ENCODE measurements at regions not wholly inside any gene's neighbourhood (a gene's known extent, or its start where the extent isn't known, plus 50 kb on each side); places are given as distances from the start of the nearest gene placed in this dataset.

GRCh38 chr4:63302078-63302477, 1107.2 kb downstream of the TECRL start:
- H3K4me1 ChIP-seq (ENCODE audit: control insufficient read depth, extremely low read depth, insufficient read depth, low read length): no peaks in the 10 kb centered on the region
- no peaks in the 10 kb centered on the region for H3K27me3 ChIP-seq (ENCODE audit: control insufficient read depth, extremely low read depth, insufficient read depth, low read length)
- DNase-seq (ENCODE audit: low read depth, low spot score) (no peak), FAIRE-seq (no peak)
- no peak overlapping the region for H3K4me2 ChIP-seq (ENCODE audit: control insufficient read depth, extremely low read depth, insufficient read depth, low read depth, low read length)
- no peak overlapping the region for H3K27ac ChIP-seq (ENCODE audit: control insufficient read depth, insufficient read depth, low read length)
- TF ChIP-seq CTCF (optimal IDR thresholded peaks at IDR 0.05 in 1 of 3, IDR thresholded peaks at IDR 0.05 in 1 of 3, conservative IDR thresholded peaks at IDR 0.05 in 1 of 3; ENCODE audit: extremely low read depth in 1 of 3, insufficient read depth in 2 of 3, low read length in 3 of 3): no peak
- no peak for TF ChIP-seq EZH2 (IDR thresholded peaks at IDR 0.05; ENCODE audit: low read length)
- H3K9ac ChIP-seq (ENCODE audit: control insufficient read depth, extremely low read depth, insufficient read depth, low read length): no peak overlapping the region
- dilution Hi-C loops (cut with MboI; ENCODE audit: extremely low pct_ligation_motif_present, low sequenced_read_pairs): no loop called here
- no peak overlapping the region for H3K4me3 ChIP-seq (ENCODE audit: control insufficient read depth in 2 of 3, extremely low read depth in 1 of 3, insufficient read depth in 2 of 3, low read depth in 1 of 3, low read length in 3 of 3)
- no peaks in the 10 kb centered on the region for H3K9me3 ChIP-seq (ENCODE audit: control insufficient read depth, low read depth, low read length)
- H4K20me1 ChIP-seq (ENCODE audit: control insufficient read depth, extremely low read depth, insufficient read depth, low read length): no peaks in the 10 kb centered on the region
- H2AFZ ChIP-seq (ENCODE audit: control insufficient read depth, low read length): no peak overlapping the region
- no peaks in the 10 kb centered on the region for H3K79me2 ChIP-seq (ENCODE audit: control insufficient read depth, insufficient read depth, low read length)
- no peaks in the 10 kb centered on the region for H3K36me3 ChIP-seq (ENCODE audit: control insufficient read depth in 2 of 2, extremely low read depth in 1 of 2, insufficient read depth in 2 of 2, low read length in 2 of 2)
- H3K9me1 ChIP-seq (ENCODE audit: control insufficient read depth, extremely low read depth, insufficient read depth, low read length): no peaks in the 10 kb centered on the region

- H3K4me3 ChIP-seq (ENCODE audit: control insufficient read depth in 2 of 3, extremely low read depth in 1 of 3, insufficient read depth in 2 of 3, low read depth in 1 of 3, low read length in 3 of 3): no peak overlapping the region
- dilution Hi-C loops (cut with MboI; ENCODE audit: extremely low pct_ligation_motif_present, low sequenced_read_pairs): loop anchor here (25.0 kb wide), 1 partner anchor 1241 kb away; no protein-coding TSS in a partner anchor
- H3K36me3 ChIP-seq (ENCODE audit: control insufficient read depth in 2 of 2, extremely low read depth in 1 of 2, insufficient read depth in 2 of 2, low read length in 2 of 2): no peaks in the 10 kb centered on the region
- H3K79me2 ChIP-seq (ENCODE audit: control insufficient read depth, insufficient read depth, low read length): no peaks in the 10 kb centered on the region
- no peaks in the 10 kb centered on the region for H3K4me1 ChIP-seq (ENCODE audit: control insufficient read depth, extremely low read depth, insufficient read depth, low read length)
- no peaks in the 10 kb centered on the region for H3K9me3 ChIP-seq (ENCODE audit: control insufficient read depth, low read depth, low read length)
- no peak overlapping the region for H3K27ac ChIP-seq (ENCODE audit: control insufficient read depth, insufficient read depth, low read length)
- H3K9me1 ChIP-seq (ENCODE audit: control insufficient read depth, extremely low read depth, insufficient read depth, low read length): no peaks in the 10 kb centered on the region
- H2AFZ ChIP-seq (ENCODE audit: control insufficient read depth, low read length): no peak overlapping the region
- TF ChIP-seq CTCF (optimal IDR thresholded peaks at IDR 0.05 in 1 of 3, IDR thresholded peaks at IDR 0.05 in 1 of 3, conservative IDR thresholded peaks at IDR 0.05 in 1 of 3; ENCODE audit: extremely low read depth in 1 of 3, insufficient read depth in 2 of 3, low read length in 3 of 3): peak; percentile 24 to 36 (median 33)
- no peak for TF ChIP-seq EZH2 (IDR thresholded peaks at IDR 0.05; ENCODE audit: low read length)
- DNase-seq (ENCODE audit: low read depth, low spot score) (no peak), FAIRE-seq (no peak)
- H3K4me2 ChIP-seq (ENCODE audit: control insufficient read depth, extremely low read depth, insufficient read depth, low read depth, low read length): no peak overlapping the region
- H4K20me1 ChIP-seq (ENCODE audit: control insufficient read depth, extremely low read depth, insufficient read depth, low read length): no peaks in the 10 kb centered on the region
- no peaks in the 10 kb centered on the region for H3K27me3 ChIP-seq (ENCODE audit: control insufficient read depth, extremely low read depth, insufficient read depth, low read length)
- no peak overlapping the region for H3K9ac ChIP-seq (ENCODE audit: control insufficient read depth, extremely low read depth, insufficient read depth, low read length)
Observed at GRCh38 chr4:63296773-63297172, 1112.5 kb downstream of the TECRL start.

All from keratinocyte (primary cell).